Upper lobe of right lung (tissue), 1 donor: ENCODE measurements at regions not wholly inside any gene's neighbourhood (a gene's known extent, or its start where the extent isn't known, plus 50 kb on each side); places are given as distances from the start of the nearest gene placed in this dataset.

Experiments used
- ATAC-seq: fragments of 200-7000 bp; cut with Tn5 transposase; one replicate; pipeline ENCODE4 v1.9.1; 2020; ENCODE audit warnings: mild to moderate bottlenecking, moderate library complexity
- DNase-seq: peaks from one replicate; pipeline ENCODE4 v3.0.0-alpha.2; 2020
- H3K27ac ChIP-seq: fragments of 200-600 bp; one replicate; pipeline ENCODE4 v1.8.0; 2022
- H3K27me3 ChIP-seq: fragments of 200-600 bp; one replicate; pipeline ENCODE4 v1.8.0; 2022; ENCODE audit warnings: mild to moderate bottlenecking
- H3K36me3 ChIP-seq: fragments of 200-600 bp; one replicate; pipeline ENCODE4 v1.8.0; 2022
- H3K4me1 ChIP-seq: fragments of 200-600 bp; one replicate; pipeline ENCODE4 v1.8.0; 2022
- H3K4me3 ChIP-seq: fragments of 200-600 bp; one replicate; pipeline ENCODE4 v1.8.0; 2022; ENCODE audit warnings: mild to moderate bottlenecking
- H3K9me3 ChIP-seq: fragments of 200-600 bp; one replicate; pipeline ENCODE4 v1.8.0; 2022
- intact Hi-C: fragments of 100-400 bp; cut with DNase I; formaldehyde crosslinking; loops from one replicate; pipeline ENCODE4 v1.11.0; 2022
- TF ChIP-seq, protein P1 (sequence below): fragments of 200-600 bp; IDR thresholded peaks from one replicate; pipeline ENCODE4 v1.8.0; 2022; ENCODE audit warnings: antibody characterized with exemption
- donor health status: DM: no; HTN: yes; CAD: no; lungs with severe emphysema.

DNA sequence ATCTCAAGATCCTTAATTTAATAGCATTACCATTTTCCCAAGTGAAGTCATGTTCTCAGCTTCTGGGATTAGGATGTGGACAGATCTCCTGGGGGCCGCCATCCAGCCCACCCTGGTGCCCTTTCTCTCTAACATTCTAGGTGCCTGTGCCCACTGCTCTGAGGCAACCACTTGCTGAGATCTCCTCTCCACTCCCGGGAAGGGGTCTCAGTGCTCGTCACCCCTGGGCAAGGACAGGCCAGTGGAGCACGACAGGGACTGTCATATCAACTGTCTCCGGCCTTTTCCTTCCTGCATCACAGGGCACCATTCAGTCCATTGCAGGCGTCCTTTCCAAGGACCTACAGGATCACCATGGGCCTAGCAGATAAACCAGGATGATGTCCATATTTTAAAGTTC lies 304.8 kb downstream of the AJAP1 start:
- no peaks in the 10 kb centered on the region for H3K27me3 ChIP-seq
- no peaks in the 10 kb centered on the region for H3K9me3 ChIP-seq
- DNase-seq (peak; percentile 32), ATAC-seq (no peak)
- no peaks in the 10 kb centered on the region for H3K36me3 ChIP-seq
- H3K4me3 ChIP-seq = no peak overlapping the region
- intact Hi-C loops = no loop called here
- TF ChIP-seq, protein P1, sequence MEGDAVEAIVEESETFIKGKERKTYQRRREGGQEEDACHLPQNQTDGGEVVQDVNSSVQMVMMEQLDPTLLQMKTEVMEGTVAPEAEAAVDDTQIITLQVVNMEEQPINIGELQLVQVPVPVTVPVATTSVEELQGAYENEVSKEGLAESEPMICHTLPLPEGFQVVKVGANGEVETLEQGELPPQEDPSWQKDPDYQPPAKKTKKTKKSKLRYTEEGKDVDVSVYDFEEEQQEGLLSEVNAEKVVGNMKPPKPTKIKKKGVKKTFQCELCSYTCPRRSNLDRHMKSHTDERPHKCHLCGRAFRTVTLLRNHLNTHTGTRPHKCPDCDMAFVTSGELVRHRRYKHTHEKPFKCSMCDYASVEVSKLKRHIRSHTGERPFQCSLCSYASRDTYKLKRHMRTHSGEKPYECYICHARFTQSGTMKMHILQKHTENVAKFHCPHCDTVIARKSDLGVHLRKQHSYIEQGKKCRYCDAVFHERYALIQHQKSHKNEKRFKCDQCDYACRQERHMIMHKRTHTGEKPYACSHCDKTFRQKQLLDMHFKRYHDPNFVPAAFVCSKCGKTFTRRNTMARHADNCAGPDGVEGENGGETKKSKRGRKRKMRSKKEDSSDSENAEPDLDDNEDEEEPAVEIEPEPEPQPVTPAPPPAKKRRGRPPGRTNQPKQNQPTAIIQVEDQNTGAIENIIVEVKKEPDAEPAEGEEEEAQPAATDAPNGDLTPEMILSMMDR = no peak
- H3K27ac ChIP-seq = no peak overlapping the region
- H3K4me1 ChIP-seq = no peaks in the 10 kb centered on the region

DNA sequence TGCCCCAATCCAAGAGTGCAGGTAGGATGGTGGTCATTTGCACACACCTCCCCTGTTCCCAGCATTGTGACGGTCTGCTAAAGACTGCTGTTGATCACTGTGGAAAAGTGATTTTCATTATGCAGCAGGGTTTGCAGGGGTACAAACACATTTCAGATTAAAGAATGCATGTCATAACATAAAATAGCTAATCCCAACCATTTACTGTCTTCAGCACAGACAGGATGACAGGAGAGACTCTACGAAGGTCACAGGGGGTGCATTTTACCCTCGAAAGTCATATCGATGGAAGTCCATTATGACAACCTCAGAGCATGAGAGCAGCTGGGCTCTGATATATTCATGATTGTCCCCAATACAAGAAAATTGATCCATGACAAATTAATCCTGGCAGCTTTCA lies 302.6 kb downstream of the AJAP1 start:
- no peaks in the 10 kb centered on the region for H3K9me3 ChIP-seq
- H3K36me3 ChIP-seq = no peaks in the 10 kb centered on the region
- H3K4me1 ChIP-seq = no peaks in the 10 kb centered on the region
- intact Hi-C loops = no loop called here
- DNase-seq (no peak), ATAC-seq (no peak)
- TF ChIP-seq, protein P1 = no peak
- no peak overlapping the region for H3K4me3 ChIP-seq
- no peaks in the 10 kb centered on the region for H3K27me3 ChIP-seq
- no peak overlapping the region for H3K27ac ChIP-seq

DNA sequence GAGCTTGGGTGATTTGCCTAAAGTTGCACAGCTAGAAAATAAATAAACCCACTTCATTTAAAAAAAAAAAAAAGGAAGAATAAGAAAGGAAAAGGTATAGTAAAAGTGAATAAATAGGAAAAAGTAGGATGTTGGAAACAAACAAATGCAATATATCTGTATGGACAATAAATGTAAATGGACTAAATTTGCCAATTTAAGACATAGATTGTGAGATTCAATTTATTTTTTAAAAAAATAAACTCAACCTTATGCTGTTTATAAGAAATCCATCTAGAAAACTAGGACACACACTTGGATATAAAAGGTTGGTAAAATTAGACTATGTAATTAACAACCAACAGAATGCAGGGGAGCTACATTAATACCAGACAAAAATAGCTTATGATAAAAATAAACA lies 300.0 kb downstream of the AJAP1 start:
- H3K36me3 ChIP-seq = no peaks in the 10 kb centered on the region
- H3K9me3 ChIP-seq = no peaks in the 10 kb centered on the region
- no peak overlapping the region for H3K4me3 ChIP-seq
- ATAC-seq = no peak
- no peaks in the 10 kb centered on the region for H3K27me3 ChIP-seq
- TF ChIP-seq, protein P1 = no peak
- no peak for DNase-seq
- no peaks in the 10 kb centered on the region for H3K4me1 ChIP-seq
- no peak overlapping the region for H3K27ac ChIP-seq
- intact Hi-C loops = no loop called here

DNA sequence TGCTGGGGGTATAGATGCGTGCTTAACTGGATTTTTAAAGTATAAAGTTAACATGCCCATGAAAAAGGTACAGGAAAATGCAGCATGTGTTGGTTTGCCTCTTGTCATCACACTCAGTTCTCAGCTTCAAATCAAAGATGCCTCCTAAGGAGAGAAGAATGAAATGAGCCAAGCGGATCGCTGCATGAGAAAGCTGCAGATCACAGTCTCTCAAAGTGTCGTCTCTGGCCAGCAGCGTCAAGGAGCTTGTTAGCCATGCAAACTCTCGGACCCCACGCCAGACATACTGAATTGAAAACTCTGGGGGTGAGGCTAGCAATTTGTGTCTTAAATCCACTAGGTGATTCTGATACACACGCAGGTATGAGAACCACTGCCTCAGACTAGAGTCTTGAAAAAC lies 297.2 kb downstream of the AJAP1 start:
- H3K4me1 ChIP-seq = no peaks in the 10 kb centered on the region
- ATAC-seq (no peak), DNase-seq (no peak)
- TF ChIP-seq, protein P1 = no peak
- H3K9me3 ChIP-seq = no peaks in the 10 kb centered on the region
- no peaks in the 10 kb centered on the region for H3K27me3 ChIP-seq
- intact Hi-C loops = no loop called here
- H3K27ac ChIP-seq = no peak overlapping the region
- no peak overlapping the region for H3K4me3 ChIP-seq
- H3K36me3 ChIP-seq = no peaks in the 10 kb centered on the region

DNA sequence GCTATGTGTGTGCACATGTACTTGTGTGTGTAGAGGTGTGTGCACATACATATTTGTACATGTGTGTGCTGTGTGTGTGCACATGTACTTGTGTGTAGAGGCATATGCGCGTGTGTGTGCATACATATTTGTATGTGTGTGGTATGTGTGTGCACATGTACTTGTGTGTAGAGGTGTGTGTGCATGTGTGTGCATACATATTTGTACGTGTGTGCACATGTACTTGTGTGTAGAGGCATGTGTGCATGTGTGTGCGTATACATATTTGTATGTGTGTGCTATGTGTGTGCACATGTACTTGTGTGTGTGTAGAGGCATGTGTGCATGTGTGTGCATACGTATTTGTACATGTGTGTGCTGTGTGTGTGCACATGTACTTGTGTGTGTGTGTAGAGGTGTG lies 291.9 kb downstream of the AJAP1 start:
- H3K9me3 ChIP-seq = no peaks in the 10 kb centered on the region
- H3K36me3 ChIP-seq = no peaks in the 10 kb centered on the region
- H3K27me3 ChIP-seq = no peaks in the 10 kb centered on the region
- intact Hi-C loops = no loop called here
- peaks cover 3% of the 10 kb centered on the region for H3K4me1 ChIP-seq
- DNase-seq = no peak
- TF ChIP-seq, protein P1 = no peak
- no peak overlapping the region for H3K27ac ChIP-seq
- ATAC-seq = no peak
- H3K4me3 ChIP-seq = no peak overlapping the region

DNA sequence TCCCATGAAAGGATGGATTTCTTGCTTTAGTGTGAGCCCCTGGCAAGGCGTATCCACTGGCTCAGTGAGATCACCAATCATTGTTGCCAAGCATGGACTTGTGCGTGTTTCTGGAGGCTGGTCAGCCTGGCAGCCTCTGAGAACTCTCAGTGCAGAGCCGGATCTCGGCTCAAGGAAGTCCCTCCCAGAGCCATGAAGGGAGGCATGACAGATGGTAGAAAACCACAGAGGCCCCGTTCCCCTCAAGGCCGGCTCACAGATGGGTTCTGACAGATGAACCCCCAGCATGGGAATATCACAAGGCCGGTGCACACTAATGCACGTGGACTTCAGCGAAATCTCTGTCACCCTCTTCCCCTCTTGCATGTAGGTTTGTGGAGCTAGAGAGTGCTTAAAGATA lies 290.5 kb downstream of the AJAP1 start:
- H3K27me3 ChIP-seq = no peaks in the 10 kb centered on the region
- no peak overlapping the region for H3K27ac ChIP-seq
- TF ChIP-seq, protein P1 = no peak
- no peaks in the 10 kb centered on the region for H3K9me3 ChIP-seq
- no peaks in the 10 kb centered on the region for H3K36me3 ChIP-seq
- DNase-seq = no peak
- no peak for ATAC-seq
- intact Hi-C loops = no loop called here
- H3K4me1 ChIP-seq = peaks cover 3% of the 10 kb centered on the region
- H3K4me3 ChIP-seq = no peak overlapping the region
